HepG2 (cell line): ENCODE measurements at regions not wholly inside any gene's neighbourhood (a gene's known extent, or its start where the extent isn't known, plus 50 kb on each side); places are given as distances from the start of the nearest gene placed in this dataset.

ENCODE experiments used
- ATAC-seq: fragments of 200-7000 bp; cut with Tn5 transposase; 3 replicates; pipeline ENCODE4 v1.9.1; 2020; ENCODE audit warnings: mild to moderate bottlenecking, moderate library complexity
- BruUV-seq: library from RNA; stranded (reverse); fragments of 400-500 nt; replicated peaks from 2 replicates; lab custom pipeline; 2021; lab: Mats Ljungman, UMichigan
- CTCF ChIA-PET: fragments of 300-600 bp; formaldehyde crosslinking; extraction: SDS; loops from one replicate; lab custom pipeline; 2021; ENCODE audit warnings: low total read pairs, inconsistent platforms, low intra/inter-chr PET ratio; lab: Yijun Ruan, JAX
- POLR2A ChIA-PET: fragments of 350-600 bp; sonication (Branson Sonifier 250); formaldehyde crosslinking; loops from one replicate; lab custom pipeline; 2020; ENCODE audit warnings: antibody characterized with exemption, inconsistent platforms; lab: Yijun Ruan, JAX
- DNase-seq: peaks from one replicate; pipeline ENCODE4 v3.0.0-alpha.2; 2015; ENCODE audit warnings: low spot score
- FAIRE-seq: peaks from 3 replicates; lab custom pipeline; 2011; peaks lifted over from hg19 to GRCh38; lab: Jason Lieb, UNC
- H2AFZ ChIP-seq: one replicate; pipeline ENCODE4 v1.6.1; 2011; ENCODE audit warnings: low read length, inconsistent platforms
- H3K27ac ChIP-seq: fragments of 300-600 bp; 3 replicates; pipeline ENCODE4 v1.8.0; 2011; ENCODE audit warnings: mixed run types, mild to moderate bottlenecking, mixed read lengths, low read length, inconsistent platforms; ENCODE audit not compliant: insufficient read depth; ENCODE audit errors: extremely low read length
- H3K27me3 ChIP-seq, 2 experiments: fragments of 200-600 bp in 1 of 2; 2 replicates in 1 of 2; 3 replicates in 1 of 2; pipeline versions ENCODE4 v1.6.0 to v1.8.0; 2011; ENCODE audit warnings: low read length in 2 of 2, mild to moderate bottlenecking in 2 of 2, moderate library complexity in 2 of 2, inconsistent platforms in 1 of 2; ENCODE audit not compliant: insufficient read depth in 2 of 2, control insufficient read depth in 1 of 2
- H3K36me3 ChIP-seq, 2 experiments: fragments of 200-600 bp in 1 of 2; replicated peaks in 1 of 2; 2 replicates in 1 of 2; 3 replicates in 1 of 2; pipeline versions ENCODE4 v1.5.1 to v1.8.0; 2011; ENCODE audit warnings: low read length in 2 of 2, inconsistent platforms in 1 of 2; ENCODE audit not compliant: insufficient read depth in 2 of 2, control insufficient read depth in 1 of 2
- H3K4me1 ChIP-seq: 2 replicates; pipeline ENCODE4 v1.5.1; 2012; ENCODE audit warnings: low read length, inconsistent platforms; ENCODE audit not compliant: insufficient read depth
- H3K4me2 ChIP-seq: 2 replicates; pipeline ENCODE4 v1.6.0; 2011; ENCODE audit warnings: low read depth, low read length, inconsistent platforms
- H3K4me3 ChIP-seq, 3 experiments: fragments of 200-600 bp in 1 of 3; sonication (generic), shearing (Covaris generic) in 1 of 3; replicated peaks in 1 of 3; 2 replicates each; pipeline ENCODE4 v1.5.1; 2011 to 2016; ENCODE audit warnings: low read length in 3 of 3, inconsistent platforms in 2 of 3, low read depth in 2 of 3, mild to moderate bottlenecking in 2 of 3, control low read depth in 1 of 3, mixed read lengths in 1 of 3; ENCODE audit not compliant: insufficient read depth in 1 of 3
- H3K79me2 ChIP-seq: one replicate; pipeline ENCODE4 v1.6.1; 2011; ENCODE audit warnings: low read length, inconsistent platforms; ENCODE audit not compliant: insufficient read depth
- H3K9ac ChIP-seq: 2 replicates; pipeline ENCODE4 v1.6.0; 2011; ENCODE audit warnings: mild to moderate bottlenecking, low read depth, low read length, inconsistent platforms; ENCODE audit not compliant: insufficient read depth
- H3K9me3 ChIP-seq: 2 replicates; pipeline ENCODE4 v1.5.1; 2012; ENCODE audit warnings: mild to moderate bottlenecking, low read length
- H4K20me1 ChIP-seq: 2 replicates; pipeline ENCODE4 v1.6.0; 2011; ENCODE audit warnings: inconsistent platforms, mild to moderate bottlenecking, low read length, moderate library complexity; ENCODE audit not compliant: insufficient read depth
- ATF1 ChIP-seq: IDR thresholded peaks from 2 replicates; pipeline ENCODE4 v1.6.1; 2016; ENCODE audit warnings: mild to moderate bottlenecking, control low read depth
- DBP ChIP-seq: sonication (generic); formaldehyde crosslinking; IDR thresholded peaks from 2 replicates; pipeline ENCODE4 v1.4.0; 2020; ENCODE audit warnings: missing genetic modification reagents; ENCODE audit errors: not compliant biosample characterization
- FOXK1 ChIP-seq: sonication (generic); formaldehyde crosslinking; IDR thresholded peaks from 2 replicates; pipeline ENCODE4 v1.4.0; 2020; ENCODE audit warnings: low read depth, missing genetic modification reagents, borderline replicate concordance
- HIVEP1 ChIP-seq: sonication (generic); formaldehyde crosslinking; IDR thresholded peaks from 2 replicates; pipeline ENCODE4 v1.4.0; 2020; ENCODE audit warnings: mild to moderate bottlenecking, missing genetic modification reagents
- KLF12 ChIP-seq: sonication (generic); formaldehyde crosslinking; IDR thresholded peaks from 2 replicates; pipeline ENCODE4 v1.4.0; 2020; ENCODE audit warnings: missing genetic modification reagents, borderline replicate concordance
- NFYC ChIP-seq: IDR thresholded peaks from 2 replicates; pipeline ENCODE4 v1.6.1; 2016; ENCODE audit warnings: missing genetic modification reagents, missing compliant biosample characterization
- PHF20 ChIP-seq: sonication (generic); formaldehyde crosslinking; IDR thresholded peaks from 2 replicates; pipeline ENCODE4 v1.5.0; 2020; ENCODE audit warnings: mild to moderate bottlenecking, missing genetic modification reagents
- SOX6 ChIP-seq, 2 experiments: fragments of 450-650 bp in 1 of 2; sonication (generic) in 1 of 2; formaldehyde crosslinking in 1 of 2; IDR thresholded peaks; 2 replicates each; pipeline versions ENCODE4 v1.4.0 to v1.6.1; 2017 to 2020; ENCODE audit warnings: antibody characterized with exemption in 1 of 2, mild to moderate bottlenecking in 1 of 2, missing genetic modification reagents in 1 of 2
- TFAP4 ChIP-seq: sonication (generic); IDR thresholded peaks from 2 replicates; pipeline ENCODE4 v1.6.1; 2016; ENCODE audit warnings: low read depth, borderline replicate concordance
- ZBTB20 ChIP-seq: sonication (generic); formaldehyde crosslinking; IDR thresholded peaks from 2 replicates; pipeline ENCODE4 v1.8.1; 2023; ENCODE audit warnings: missing genetic modification reagents, low read depth, mild to moderate bottlenecking, borderline replicate concordance
- ZNF205 ChIP-seq: IDR thresholded peaks from 2 replicates; pipeline ENCODE4 v1.6.1; 2018; ENCODE audit warnings: missing biosample characterization, missing genetic modification reagents
- ZNF251 ChIP-seq: sonication (generic); formaldehyde crosslinking; IDR thresholded peaks from 2 replicates; pipeline ENCODE4 v1.9.0; 2021; ENCODE audit warnings: mild to moderate bottlenecking, missing genetic modification reagents
- ZNF337 ChIP-seq: sonication (generic); formaldehyde crosslinking; IDR thresholded peaks from 2 replicates; pipeline ENCODE4 v1.5.1; 2020; ENCODE audit warnings: missing genetic modification reagents, low read depth, mild to moderate bottlenecking, borderline replicate concordance
- ZNF350 ChIP-seq: sonication (generic); formaldehyde crosslinking; IDR thresholded peaks from 2 replicates; pipeline ENCODE4 v1.4.0; 2020; ENCODE audit warnings: mild to moderate bottlenecking, low read depth, missing genetic modification reagents, borderline replicate concordance
- ZNF614 ChIP-seq: IDR thresholded peaks from 2 replicates; pipeline ENCODE4 v1.6.1; 2018; ENCODE audit warnings: missing biosample characterization, missing genetic modification reagents, inconsistent platforms, borderline replicate concordance
- WGBS: methylation state at CpG from one replicate; pipeline ENCODE4 v1.1.6; 2017; ENCODE audit warnings: low lambda C conversion rate; 5-methylcytosine and 5-hydroxymethylcytosine counted together
- in situ Hi-C: cut with HindIII; loops from 2 replicates; pipeline ENCODE4 v1.10.0; 2017; ENCODE audit warnings: low pct_unique_long_range_greater_than_20kb; ENCODE audit not compliant: extremely low pct_ligation_motif_present
- intact Hi-C: fragments of 100-400 bp; cut with micrococcal nuclease; formaldehyde crosslinking; loops from one replicate; pipeline ENCODE4 v1.10.0; 2022; ENCODE audit not compliant: unreplicated experiment

- TF ChIP-seq KLF12 (CRISPR knock-in tag) (no peak), DBP (CRISPR knock-in tag) (no peak), ZNF205 (CRISPR knock-in tag) (no peak), TFAP4 (no peak), FOXK1 (CRISPR knock-in tag) (no peak), ZNF251 (CRISPR knock-in tag) (no peak)
Observed at GRCh38 chr15:69826819-69827175, 270.9 kb downstream of the TLE3 start (continued).

GRCh38 chr15:69827751-69828150 is 270.0 kb downstream of the TLE3 start:
- Histone ChIP-seq H3K27ac (no peak overlapping the region), H3K9me3 (no peaks in the 10 kb centered on the region), H3K36me3 (no peaks in the 10 kb centered on the region), H3K4me3 (no peak overlapping the region), H3K27me3 (peaks cover 2 to 34% of the 10 kb centered on the region in 2 experiments; a peak in 2 of 5 replicates), H4K20me1 (0 out of 2 replicates have a peak, but pooled peaks cover 2% of the 10 kb centered on the region), H3K4me2 (no peak overlapping the region), H3K9ac (no peak overlapping the region)
- no CpG with 5 or more reads among the region's 1 CpG for WGBS
- CTCF ChIA-PET: no interaction called here
- DNase-seq: no peak
- no peak for TF ChIP-seq ZNF614 (CRISPR knock-in tag)
- TF ChIP-seq ZNF337 (CRISPR knock-in tag): no peak
- TF ChIP-seq SOX6 (IDR thresholded peaks at IDR 0.05): no peak
- TF ChIP-seq SOX6 (CRISPR knock-in tag; IDR thresholded peaks at IDR 0.05): no peak
- no peak for TF ChIP-seq PHF20
- no peak for TF ChIP-seq ATF1 (CRISPR knock-in tag)
- no peak for TF ChIP-seq HIVEP1 (CRISPR knock-in tag)
- no peak for TF ChIP-seq ZBTB20 (CRISPR knock-in tag)
- TF ChIP-seq ZNF350 (CRISPR knock-in tag): no peak
- no peak for TF ChIP-seq NFYC (CRISPR knock-in tag)
- TF ChIP-seq, all 625 proteins: peak for 0
- Histone ChIP-seq H3K79me2 (no peaks in the 10 kb centered on the region), H2AFZ (no peak overlapping the region), H3K4me1 (no peaks in the 10 kb centered on the region)
- intact Hi-C loops (no loop called here), in situ Hi-C loops (no loop called here)
- BruUV-seq: no TSS peak
- FAIRE-seq: no peak
- POLR2A ChIA-PET: no interaction called here
- ATAC-seq: no peak
